Ishikawa (cell line): ENCODE measurements at regions not wholly inside any gene's neighbourhood (a gene's known extent, or its start where the extent isn't known, plus 50 kb on each side); places are given as distances from the start of the nearest gene placed in this dataset.

Source experiments
- CREB1 ChIP-seq: IDR thresholded peaks from 2 replicates; pipeline ENCODE4 v1.6.1; 2012; ENCODE audit warnings: low read depth
- EP300 ChIP-seq: IDR thresholded peaks from 2 replicates; pipeline ENCODE4 v1.6.1; 2012; ENCODE audit warnings: borderline replicate concordance
- FOXM1 ChIP-seq: IDR thresholded peaks from 2 replicates; pipeline ENCODE4 v1.6.1; 2012; ENCODE audit warnings: low read depth, borderline replicate concordance
- NFIC ChIP-seq: IDR thresholded peaks from 2 replicates; pipeline ENCODE4 v1.6.1; 2012
- TEAD4 ChIP-seq: IDR thresholded peaks from 2 replicates; pipeline ENCODE4 v1.6.1; 2012
- YY1 ChIP-seq: IDR thresholded peaks from 2 replicates; pipeline ENCODE4 v1.6.1; 2012; ENCODE audit warnings: low read depth
- ZBTB7A ChIP-seq: IDR thresholded peaks from 2 replicates; pipeline ENCODE4 v1.6.1; 2012; ENCODE audit warnings: low read depth
- TF ChIP-seq, protein P1 (sequence below): IDR thresholded peaks from 2 replicates; pipeline ENCODE4 v1.6.1; 2012
- TF ChIP-seq, protein P2 (sequence below): IDR thresholded peaks from 2 replicates; pipeline ENCODE4 v1.6.1; 2012

DNA sequence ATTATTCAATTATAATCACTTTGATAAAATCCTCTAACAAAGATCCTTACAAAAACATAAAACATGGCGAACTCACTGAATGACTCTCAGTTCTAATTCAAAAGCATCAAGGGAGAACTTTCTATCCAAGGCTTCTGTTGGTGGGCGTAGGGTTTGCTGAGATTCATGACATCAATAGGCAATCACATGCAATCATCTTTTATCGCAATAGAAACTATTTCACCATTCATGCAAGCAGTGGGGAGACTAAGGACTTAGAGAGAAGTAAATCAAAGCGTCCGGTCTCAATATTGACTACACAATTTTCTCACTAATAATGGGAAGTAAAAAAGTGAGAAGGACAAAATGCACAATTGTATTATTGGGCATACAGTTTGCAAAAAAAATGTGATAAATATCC lies 168.7 kb downstream of the SCG2 start:
- TF ChIP-seq FOXM1 (no peak), ZBTB7A (no peak), TEAD4 (no peak), EP300 (no peak), CREB1 (no peak), YY1 (no peak), NFIC (no peak)
- TF ChIP-seq, protein P1, sequence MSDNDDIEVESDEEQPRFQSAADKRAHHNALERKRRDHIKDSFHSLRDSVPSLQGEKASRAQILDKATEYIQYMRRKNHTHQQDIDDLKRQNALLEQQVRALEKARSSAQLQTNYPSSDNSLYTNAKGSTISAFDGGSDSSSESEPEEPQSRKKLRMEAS: no peak
- TF ChIP-seq, protein P2, sequence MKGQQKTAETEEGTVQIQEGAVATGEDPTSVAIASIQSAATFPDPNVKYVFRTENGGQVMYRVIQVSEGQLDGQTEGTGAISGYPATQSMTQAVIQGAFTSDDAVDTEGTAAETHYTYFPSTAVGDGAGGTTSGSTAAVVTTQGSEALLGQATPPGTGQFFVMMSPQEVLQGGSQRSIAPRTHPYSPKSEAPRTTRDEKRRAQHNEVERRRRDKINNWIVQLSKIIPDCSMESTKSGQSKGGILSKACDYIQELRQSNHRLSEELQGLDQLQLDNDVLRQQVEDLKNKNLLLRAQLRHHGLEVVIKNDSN: no peak
